ENCODE measurements at regions not wholly inside any gene's neighbourhood (a gene's known extent, or its start where the extent isn't known, plus 50 kb on each side); places are given as distances from the start of the nearest gene placed in this dataset.

DNA sequence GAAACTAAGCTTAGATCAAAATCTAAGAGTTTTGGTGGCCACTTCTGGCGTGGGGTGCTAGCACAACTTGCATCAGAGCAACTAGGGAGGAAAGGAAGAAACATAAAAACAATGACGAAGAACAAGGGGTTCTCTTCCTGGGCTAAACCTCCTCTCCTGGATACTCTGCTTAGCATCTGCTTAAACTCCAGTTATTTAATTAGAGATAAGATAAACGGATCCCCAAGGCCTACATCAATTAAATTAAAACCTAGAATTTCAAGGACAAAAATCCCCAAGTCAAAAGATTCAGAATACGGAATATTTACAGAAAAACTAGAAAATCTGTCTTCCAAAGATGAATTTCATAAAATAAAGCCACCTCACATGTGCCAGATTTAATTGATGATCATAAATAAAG, 281.9 kb downstream of the SHOX2 start:
- DNase-seq (ENCODE audit: insufficient read length, low spot score): no peak
- FAIRE-seq: no peak
- TF ChIP-seq, protein P1, sequence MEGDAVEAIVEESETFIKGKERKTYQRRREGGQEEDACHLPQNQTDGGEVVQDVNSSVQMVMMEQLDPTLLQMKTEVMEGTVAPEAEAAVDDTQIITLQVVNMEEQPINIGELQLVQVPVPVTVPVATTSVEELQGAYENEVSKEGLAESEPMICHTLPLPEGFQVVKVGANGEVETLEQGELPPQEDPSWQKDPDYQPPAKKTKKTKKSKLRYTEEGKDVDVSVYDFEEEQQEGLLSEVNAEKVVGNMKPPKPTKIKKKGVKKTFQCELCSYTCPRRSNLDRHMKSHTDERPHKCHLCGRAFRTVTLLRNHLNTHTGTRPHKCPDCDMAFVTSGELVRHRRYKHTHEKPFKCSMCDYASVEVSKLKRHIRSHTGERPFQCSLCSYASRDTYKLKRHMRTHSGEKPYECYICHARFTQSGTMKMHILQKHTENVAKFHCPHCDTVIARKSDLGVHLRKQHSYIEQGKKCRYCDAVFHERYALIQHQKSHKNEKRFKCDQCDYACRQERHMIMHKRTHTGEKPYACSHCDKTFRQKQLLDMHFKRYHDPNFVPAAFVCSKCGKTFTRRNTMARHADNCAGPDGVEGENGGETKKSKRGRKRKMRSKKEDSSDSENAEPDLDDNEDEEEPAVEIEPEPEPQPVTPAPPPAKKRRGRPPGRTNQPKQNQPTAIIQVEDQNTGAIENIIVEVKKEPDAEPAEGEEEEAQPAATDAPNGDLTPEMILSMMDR (IDR thresholded peaks at IDR 0.05; ENCODE audit: insufficient read depth, missing control alignments): no peak

DNA sequence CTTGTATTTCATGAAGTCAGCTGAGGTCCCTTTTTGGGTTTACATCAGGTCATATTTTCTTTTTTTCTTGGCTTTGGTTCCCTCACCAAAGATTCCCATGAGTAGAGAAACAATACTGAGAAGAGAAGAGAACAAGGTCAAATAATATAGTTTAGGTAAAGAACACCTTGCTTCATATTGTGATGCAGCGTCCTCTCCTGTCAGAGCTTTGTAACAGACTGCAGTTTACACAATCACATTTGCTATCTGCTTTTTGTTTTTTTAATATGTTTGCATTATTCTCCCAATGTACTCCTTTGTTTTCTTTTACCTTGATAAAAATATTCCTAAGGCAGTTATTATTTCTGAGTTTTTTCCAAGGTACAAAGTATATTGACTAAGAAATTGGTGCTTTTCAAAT, 283.2 kb downstream of the SHOX2 start:
- no peak for DNase-seq (ENCODE audit: insufficient read length, low spot score)
- no peak for FAIRE-seq
- TF ChIP-seq, protein P1 (IDR thresholded peaks at IDR 0.05; ENCODE audit: insufficient read depth, missing control alignments): no peak

GRCh38 chr3:157820157-157820517, 286.1 kb downstream of the SHOX2 start:
- TF ChIP-seq, protein P1 (IDR thresholded peaks at IDR 0.05; ENCODE audit: insufficient read depth, missing control alignments): no peak
- FAIRE-seq (no peak), DNase-seq (ENCODE audit: insufficient read length, low spot score) (no peak)

GRCh38 chr3:157819270-157820156, 286.7 kb downstream of the SHOX2 start:
- FAIRE-seq (no peak), DNase-seq (ENCODE audit: insufficient read length, low spot score) (no peak)
- TF ChIP-seq, protein P1 (IDR thresholded peaks at IDR 0.05; ENCODE audit: insufficient read depth, missing control alignments): no peak

DNA sequence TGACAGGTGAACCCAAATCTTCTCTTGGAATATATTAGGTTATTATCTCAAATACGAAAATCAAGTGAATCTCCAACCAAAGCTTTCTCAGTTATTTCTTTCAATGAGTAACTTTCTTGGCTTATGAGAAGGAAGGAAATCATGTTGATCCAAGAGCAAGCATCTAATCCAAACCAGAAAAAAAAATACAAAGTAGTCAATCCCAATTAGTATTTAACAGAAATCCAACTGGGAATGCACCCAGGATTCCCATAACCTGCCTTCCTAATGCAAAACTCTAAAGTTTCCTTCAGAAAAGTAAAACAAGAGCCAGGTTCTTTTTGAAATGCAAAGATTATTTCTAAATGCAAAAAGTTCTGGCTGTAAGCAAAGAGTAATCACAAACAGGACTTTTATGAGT, 289.3 kb downstream of the SHOX2 start:
- FAIRE-seq (no peak), DNase-seq (ENCODE audit: insufficient read length, low spot score) (no peak)
- TF ChIP-seq, protein P1 (IDR thresholded peaks at IDR 0.05; ENCODE audit: insufficient read depth, missing control alignments): no peak

GRCh38 chr3:157816296-157816695, 289.9 kb downstream of the SHOX2 start:
- no peak for FAIRE-seq
- TF ChIP-seq, protein P1 (IDR thresholded peaks at IDR 0.05; ENCODE audit: insufficient read depth, missing control alignments): no peak
- no peak for DNase-seq (ENCODE audit: insufficient read length, low spot score)

DNA sequence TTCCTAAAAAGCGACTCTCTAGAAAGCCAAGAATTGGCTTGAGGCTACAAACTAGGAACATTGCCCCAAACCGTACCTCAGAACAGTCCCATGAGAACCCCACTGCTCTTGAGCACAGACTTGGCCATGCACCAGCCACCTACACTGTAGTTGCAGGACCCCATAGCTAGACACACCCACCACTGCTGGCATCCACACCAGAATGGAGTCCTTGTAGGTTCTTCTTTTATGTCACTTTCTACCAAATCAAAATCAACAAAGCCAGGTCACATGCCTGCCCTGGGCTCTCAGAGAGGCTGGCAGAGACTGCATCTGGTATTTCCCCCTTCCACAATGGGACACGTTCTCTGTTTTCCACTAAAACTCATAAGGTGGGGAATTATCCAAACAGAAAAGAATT, 290.5 kb downstream of the SHOX2 start:
- DNase-seq (ENCODE audit: insufficient read length, low spot score) (no peak), FAIRE-seq (no peak)
- TF ChIP-seq, protein P1 (IDR thresholded peaks at IDR 0.05; ENCODE audit: insufficient read depth, missing control alignments): no peak
